ENCODE measurements at regions not wholly inside any gene's neighbourhood (a gene's known extent, or its start where the extent isn't known, plus 50 kb on each side); places are given as distances from the start of the nearest gene placed in this dataset.

GRCh38 chr13:23044906-23045305 lies 135.9 kb upstream of the SGCG start:
- TF ChIP-seq CTCF (conservative IDR thresholded peaks at IDR 0.05; ENCODE audit: low read length) (no peak), EZH2phosphoT487 (IDR thresholded peaks at IDR 0.05; ENCODE audit: borderline replicate concordance) (no peak)
